ENCODE measurements at regions not wholly inside any gene's neighbourhood (a gene's known extent, or its start where the extent isn't known, plus 50 kb on each side); places are given as distances from the start of the nearest gene placed in this dataset.

- TF ChIP-seq RAD21 (IDR thresholded peaks at IDR 0.05; ENCODE audit: low read depth), result no peak
- no peak for TF ChIP-seq MAX (IDR thresholded peaks at IDR 0.05)
- no peak for TF ChIP-seq EZH2 (IDR thresholded peaks at IDR 0.05)
- no peak for TF ChIP-seq SP1 (IDR thresholded peaks at IDR 0.05; ENCODE audit: low read depth)
Observed at GRCh38 chr13:90769387-90769786, 578.1 kb upstream of the MIR17HG start (continued).

GRCh38 chr13:90770334-90770733, 577.2 kb upstream of the MIR17HG start:
- H3K9me2 ChIP-seq (ENCODE audit: insufficient read depth), result no peaks in the 10 kb centered on the region
- BruUV-seq (replicated peaks), result no TSS peak
- H3K27ac ChIP-seq (ENCODE audit: low read depth, low read length), result no peak overlapping the region
- no peak overlapping the region for H2AFZ ChIP-seq (ENCODE audit: low read depth, low read length, poor library complexity, severe bottlenecking)
- POLR2A ChIA-PET, result no interaction called here
- H3K36me3 ChIP-seq (ENCODE audit: control insufficient read depth in 1 of 2, insufficient read depth in 2 of 2, low read length in 2 of 2), result no peaks in the 10 kb centered on the region
- no peaks in the 10 kb centered on the region for H3K9me3 ChIP-seq (ENCODE audit: control insufficient read depth in 1 of 2, insufficient read depth in 1 of 2, low read depth in 1 of 2, low read length in 2 of 2)
- RAD21 ChIA-PET (ENCODE audit: low non-redundant PET in 1 of 2, low total read pairs in 2 of 2, uncharacterized antibody in 2 of 2, unreplicated experiment in 2 of 2), result no interaction called here
- H3K4me2 ChIP-seq (ENCODE audit: low read length), result no peak overlapping the region
- ATAC-seq (no peak), DNase-seq (ENCODE audit: low read depth, low spot score) (no peak)
- TF ChIP-seq ZNF274 (IDR thresholded peaks at IDR 0.05; ENCODE audit: low read depth, low read length), result no peak
- H3K79me2 ChIP-seq (ENCODE audit: insufficient read depth, low read length), result no peaks in the 10 kb centered on the region
- CTCF ChIA-PET, result no interaction called here
- no peaks in the 10 kb centered on the region for H4K20me1 ChIP-seq (ENCODE audit: insufficient read depth)
- H3K4me3 ChIP-seq (replicated peaks in 1 of 2; ENCODE audit: low read depth in 1 of 2, low read length in 2 of 2), result no peak overlapping the region
- intact Hi-C loops (cut with micrococcal nuclease), result no loop called here
- H3K27me3 ChIP-seq (ENCODE audit: insufficient read depth, low read length), result no peaks in the 10 kb centered on the region
- no peaks in the 10 kb centered on the region for H3K4me1 ChIP-seq (ENCODE audit: control insufficient read depth in 1 of 2, insufficient read depth in 2 of 2, low read length in 2 of 2)
- H3K9ac ChIP-seq (ENCODE audit: low read length), result no peak overlapping the region

- Histone ChIP-seq H3K36me3 (ENCODE audit: control insufficient read depth in 1 of 2, insufficient read depth in 2 of 2, low read length in 2 of 2) (no peaks in the 10 kb centered on the region), H3K9me2 (ENCODE audit: insufficient read depth) (no peaks in the 10 kb centered on the region), H3K4me1 (ENCODE audit: control insufficient read depth in 1 of 2, insufficient read depth in 2 of 2, low read length in 2 of 2) (no peaks in the 10 kb centered on the region), H3K4me3 (replicated peaks in 1 of 2; ENCODE audit: low read depth in 1 of 2, low read length in 2 of 2) (no peak overlapping the region), H2AFZ (ENCODE audit: low read depth, low read length, poor library complexity, severe bottlenecking) (no peak overlapping the region), H3K27ac (ENCODE audit: low read depth, low read length) (no peak overlapping the region), H3K79me2 (ENCODE audit: insufficient read depth, low read length) (no peaks in the 10 kb centered on the region), H3K27me3 (ENCODE audit: insufficient read depth, low read length) (no peaks in the 10 kb centered on the region), H3K4me2 (ENCODE audit: low read length) (no peak overlapping the region), H3K9ac (ENCODE audit: low read length) (no peak overlapping the region), H3K9me3 (ENCODE audit: control insufficient read depth in 1 of 2, insufficient read depth in 1 of 2, low read depth in 1 of 2, low read length in 2 of 2) (no peaks in the 10 kb centered on the region), H4K20me1 (ENCODE audit: insufficient read depth) (no peaks in the 10 kb centered on the region)
- ATAC-seq (no peak), DNase-seq (ENCODE audit: low read depth, low spot score) (no peak)
- ChIA-PET POLR2A (no interaction called here), RAD21 (ENCODE audit: low non-redundant PET in 1 of 2, low total read pairs in 2 of 2, uncharacterized antibody in 2 of 2, unreplicated experiment in 2 of 2) (no interaction called here), CTCF (no interaction called here)
- intact Hi-C loops (cut with micrococcal nuclease), result no loop called here
- BruUV-seq (replicated peaks), result no TSS peak
- TF ChIP-seq ZNF274 (IDR thresholded peaks at IDR 0.05; ENCODE audit: low read depth, low read length) (no peak), ZFX (IDR thresholded peaks at IDR 0.05) (no peak), REST (IDR thresholded peaks at IDR 0.05; ENCODE audit: low read depth) (no peak), CBX3 (IDR thresholded peaks at IDR 0.05; ENCODE audit: low read depth) (no peak), RAD21 (IDR thresholded peaks at IDR 0.05; ENCODE audit: low read depth) (no peak), ZBTB33 (IDR thresholded peaks at IDR 0.05; ENCODE audit: extremely low read depth, insufficient replicate concordance, low read length) (no peak), POLR2A (IDR thresholded peaks at IDR 0.05; ENCODE audit: borderline replicate concordance, extremely low read depth, insufficient read depth, insufficient read length) (no peak), SP1 (IDR thresholded peaks at IDR 0.05; ENCODE audit: low read depth) (no peak), SRF (IDR thresholded peaks at IDR 0.05; ENCODE audit: low read depth) (no peak), JUND (IDR thresholded peaks at IDR 0.05) (no peak), TCF7L2 (IDR thresholded peaks at IDR 0.05; ENCODE audit: borderline replicate concordance, extremely low read depth, insufficient read depth, insufficient read length) (no peak), ELF1 (IDR thresholded peaks at IDR 0.05; ENCODE audit: borderline replicate concordance, low read depth) (no peak), POLR2AphosphoS5 (IDR thresholded peaks at IDR 0.05; ENCODE audit: low read depth, low read length) (no peak)
Observed at GRCh38 chr13:90773681-90774080, 573.8 kb upstream of the MIR17HG start.

Measured in HCT116 (cell line).